Activated CD4-positive, alpha-beta T cell treated with anti-CD3 and anti-CD28 coated beads, Interleukin-2, amount 10 ng/mL, durations not matched to agents 7 days and 5 days (primary cell): ENCODE measurements at regions not wholly inside any gene's neighbourhood (a gene's known extent, or its start where the extent isn't known, plus 50 kb on each side); places are given as distances from the start of the nearest gene placed in this dataset.

ENCODE experiments used
- CTCF ChIA-PET: fragments of 350-600 bp; sonication (Branson Sonifier 250); formaldehyde crosslinking; loops from one replicate; lab custom pipeline; 2021; ENCODE audit warnings: antibody characterized with exemption; lab: Charles Lee
- POLR2A ChIA-PET: fragments of 350-600 bp; sonication (Branson Sonifier 250); formaldehyde crosslinking; loops from one replicate; lab custom pipeline; 2021; ENCODE audit warnings: antibody characterized with exemption; lab: Charles Lee
- DNase-seq: peaks from one replicate; pipeline ENCODE4 v3.0.0-alpha.2; 2020
- H3K27ac Mint-ChIP-seq: one replicate; pipeline ENCODE4 v1.8.0; 2021; ENCODE audit warnings: mild to moderate bottlenecking, moderate library complexity, mixed read lengths
- H3K27me3 Mint-ChIP-seq: one replicate; pipeline ENCODE4 v1.8.0; 2021; ENCODE audit warnings: mixed read lengths
- H3K36me3 Mint-ChIP-seq: one replicate; pipeline ENCODE4 v1.8.0; 2021; ENCODE audit warnings: low read depth, mixed read lengths
- H3K4me1 Mint-ChIP-seq: one replicate; pipeline ENCODE4 v1.8.0; 2021; ENCODE audit warnings: mixed read lengths
- H3K4me3 Mint-ChIP-seq: one replicate; pipeline ENCODE4 v1.8.0; 2021; ENCODE audit warnings: mild to moderate bottlenecking, moderate library complexity, mixed read lengths
- H3K9me3 Mint-ChIP-seq: one replicate; pipeline ENCODE4 v1.8.0; 2021; ENCODE audit warnings: mixed read lengths

DNA sequence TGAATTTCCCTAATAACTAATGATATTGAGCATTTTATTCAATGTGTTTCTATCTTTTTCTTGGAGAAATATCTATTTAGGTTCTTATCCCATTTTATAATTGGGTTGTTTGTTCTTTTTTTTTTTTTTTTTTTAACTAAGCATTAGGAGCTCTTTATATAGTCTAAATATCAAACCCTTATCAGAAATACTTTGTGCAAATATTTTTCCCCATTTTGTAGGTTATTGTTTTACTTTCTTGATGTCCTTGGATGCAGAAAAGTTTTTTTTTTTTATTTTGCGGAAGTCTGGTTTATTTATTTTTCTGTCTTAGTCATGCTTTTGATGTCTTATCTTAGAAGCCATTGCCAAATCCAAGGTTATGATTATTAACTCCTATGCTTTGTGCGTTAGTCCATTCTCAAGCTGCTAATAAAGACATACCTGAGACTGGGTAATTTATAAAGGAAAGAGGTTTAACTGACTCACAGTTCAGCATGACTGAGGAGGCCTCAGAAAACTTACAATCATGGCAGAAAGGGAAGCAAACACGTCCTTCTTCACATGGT lies 434.3 kb upstream of the TBX3 start:
- DNase-seq, result no peak
- CTCF ChIA-PET, result no interaction called here

DNA sequence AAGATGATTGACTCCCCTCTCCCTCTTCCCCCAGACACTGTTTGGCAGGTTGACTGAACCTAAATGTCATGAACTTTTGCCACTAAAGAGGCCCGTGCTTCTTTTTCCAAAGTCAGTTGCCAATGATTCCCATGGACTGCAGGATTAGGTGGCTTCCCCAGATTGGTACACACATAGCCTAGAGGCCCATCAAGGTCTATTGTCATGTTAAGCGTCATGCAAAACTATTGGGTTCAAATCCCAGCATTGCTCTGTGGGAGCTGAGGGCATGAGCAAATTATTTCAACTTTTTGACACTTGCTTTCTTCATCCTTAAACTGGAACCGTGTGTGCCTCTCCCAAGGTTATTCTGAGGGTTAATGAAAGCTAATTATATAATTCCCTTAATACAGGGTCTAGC lies 430.2 kb upstream of the TBX3 start:
- Mint-ChIP-seq H3K4me3 (no peak overlapping the region), H3K9me3 (peaks cover 3% of the 10 kb centered on the region), H3K27ac (no peak overlapping the region), H3K27me3 (no peaks in the 10 kb centered on the region), H3K36me3 (no peaks in the 10 kb centered on the region), H3K4me1 (no peaks in the 10 kb centered on the region)
- ChIA-PET POLR2A (no interaction called here), CTCF (no interaction called here)
- no peak for DNase-seq

More for the DNA sequence above, 434.3 kb upstream of the TBX3 start:
- POLR2A ChIA-PET, result no interaction called here
- H3K27ac Mint-ChIP-seq, result no peak overlapping the region
- no peak overlapping the region for H3K4me3 Mint-ChIP-seq
- no peaks in the 10 kb centered on the region for H3K36me3 Mint-ChIP-seq
- no peaks in the 10 kb centered on the region for H3K27me3 Mint-ChIP-seq
- no peaks in the 10 kb centered on the region for H3K4me1 Mint-ChIP-seq
- H3K9me3 Mint-ChIP-seq, result peaks cover 3% of the 10 kb centered on the region

DNA sequence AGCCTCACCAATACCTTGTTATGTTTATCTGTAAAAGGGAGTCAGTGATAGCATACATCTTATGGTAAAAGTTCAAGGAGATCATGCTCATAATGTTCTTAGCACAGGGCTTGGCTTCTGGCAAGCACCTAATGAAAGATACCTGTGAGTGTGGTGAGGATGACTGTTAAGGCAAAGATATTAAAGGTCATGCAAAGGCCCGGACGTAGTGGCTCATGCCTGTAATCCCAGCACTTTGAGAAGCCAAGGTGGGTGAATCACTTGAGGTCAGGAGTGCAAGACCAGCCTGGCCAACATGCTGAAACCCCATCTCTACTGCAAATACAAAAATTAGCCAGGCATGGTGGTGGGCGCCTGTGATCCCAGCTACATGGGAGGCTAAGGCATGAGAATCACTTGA lies 425.9 kb upstream of the TBX3 start:
- Mint-ChIP-seq H3K4me3 (no peak overlapping the region), H3K9me3 (no peaks in the 10 kb centered on the region), H3K4me1 (no peaks in the 10 kb centered on the region), H3K27me3 (no peaks in the 10 kb centered on the region), H3K27ac (no peak overlapping the region), H3K36me3 (no peaks in the 10 kb centered on the region)
- CTCF ChIA-PET, result interaction anchor here (0.6 kb wide), 1 partner anchor 100 kb away, joined by 3 read pairs; no protein-coding TSS in a partner anchor
- POLR2A ChIA-PET, result no interaction called here
- DNase-seq, result no peak

DNA sequence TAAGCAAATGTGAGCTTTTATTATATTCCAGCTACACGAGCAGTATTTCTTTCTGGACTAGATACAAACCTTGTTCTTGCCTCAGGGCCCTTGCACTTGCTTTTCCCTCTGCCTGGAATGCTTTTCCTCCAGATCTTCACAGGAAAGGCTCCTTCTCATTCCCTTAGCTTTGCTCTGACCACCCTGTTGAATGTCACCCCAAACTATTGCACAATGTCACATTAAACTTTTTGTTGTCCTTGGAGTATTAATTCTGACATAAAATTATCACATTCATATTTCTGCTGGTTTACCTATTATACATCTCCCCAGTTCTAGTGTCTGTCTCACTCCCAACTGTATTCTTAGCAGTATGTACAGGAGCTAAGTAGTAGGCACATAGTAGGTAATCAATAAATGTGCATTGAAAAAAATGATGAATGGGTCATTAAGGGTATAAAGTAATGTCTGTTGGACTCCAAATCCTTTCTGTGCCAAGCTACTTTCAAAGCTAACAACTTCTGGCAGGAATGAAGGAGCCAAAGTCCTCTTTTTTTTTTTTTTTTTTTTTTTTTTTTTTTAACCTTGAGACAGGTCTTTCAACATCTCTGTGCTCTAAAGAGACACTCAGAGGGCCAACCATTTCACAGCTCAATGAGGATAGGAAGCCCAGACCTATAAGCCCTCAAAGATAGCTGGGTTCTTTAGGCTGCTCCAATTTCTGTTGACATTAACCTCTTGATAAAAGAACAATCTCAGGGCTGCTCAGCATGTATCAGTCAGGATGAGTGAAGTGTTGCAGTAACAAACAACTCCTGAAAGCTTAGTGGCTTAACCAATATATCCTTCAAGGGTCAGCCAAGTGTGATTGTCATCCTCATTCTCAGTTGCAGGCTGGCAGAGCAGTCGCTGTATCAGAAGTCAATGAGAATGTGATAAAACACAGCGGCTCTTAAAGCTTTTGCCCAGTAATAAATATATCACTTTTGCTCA lies 424.4 kb upstream of the TBX3 start:
- DNase-seq, result no peak
- POLR2A ChIA-PET, result no interaction called here

DNA sequence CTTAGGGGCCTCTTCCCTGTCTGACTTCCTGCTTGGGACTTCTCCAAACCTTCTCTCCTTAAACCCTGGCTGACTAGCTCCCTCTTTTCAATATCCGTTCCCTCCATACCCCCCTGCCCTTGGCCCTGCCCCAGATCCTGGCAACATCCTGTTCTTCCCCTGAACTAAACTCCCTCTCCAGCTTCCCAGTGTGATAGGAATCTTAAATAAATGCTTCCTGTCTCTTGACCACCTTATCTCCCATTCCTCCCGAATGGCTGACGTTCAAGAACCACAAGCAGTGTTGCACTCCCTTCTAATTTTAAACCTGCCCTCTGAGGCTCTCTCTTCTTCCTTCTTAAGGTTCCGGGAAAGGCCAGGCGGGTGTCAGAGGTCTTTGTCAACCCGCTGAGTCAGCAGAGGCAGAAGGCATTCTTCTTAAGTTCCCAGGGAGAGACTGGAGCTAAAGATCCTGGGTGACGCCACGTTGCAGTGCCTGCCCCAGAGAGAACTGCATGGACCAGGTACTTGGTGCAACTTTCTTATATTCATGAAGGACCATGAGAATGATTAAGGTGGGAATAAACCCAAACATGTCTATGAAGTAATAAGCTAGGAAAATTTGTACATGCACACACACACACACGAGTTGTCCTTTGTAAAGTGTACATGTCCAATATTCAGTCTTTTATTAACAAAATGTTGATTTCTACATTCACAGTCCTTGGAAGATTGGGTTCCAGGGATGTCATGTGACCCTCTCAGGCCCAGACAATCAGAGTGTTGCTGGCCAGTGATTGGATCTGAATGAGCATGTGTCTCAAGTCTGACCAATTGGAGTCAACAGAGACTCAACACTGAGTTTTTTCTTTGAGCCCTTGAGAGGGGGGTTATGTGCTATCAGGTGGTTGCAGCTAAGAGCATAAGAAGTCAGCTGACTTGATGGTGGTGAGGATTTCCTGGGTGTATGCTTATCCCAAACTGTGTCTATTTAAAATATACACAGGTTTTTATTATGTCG lies 420.2 kb upstream of the TBX3 start:
- no peaks in the 10 kb centered on the region for H3K4me1 Mint-ChIP-seq
- CTCF ChIA-PET, result interaction anchor here (0.7 kb wide), 1 partner anchor 776 kb away, joined by 3 read pairs; no protein-coding TSS in a partner anchor
- H3K27ac Mint-ChIP-seq, result no peak overlapping the region
- no peaks in the 10 kb centered on the region for H3K36me3 Mint-ChIP-seq
- no peaks in the 10 kb centered on the region for H3K9me3 Mint-ChIP-seq
- no peak for DNase-seq
- H3K27me3 Mint-ChIP-seq, result no peaks in the 10 kb centered on the region
- POLR2A ChIA-PET, result interaction anchor here (0.6 kb wide), 1 partner anchor 173 kb away, joined by 3 read pairs; no protein-coding TSS in a partner anchor
- no peak overlapping the region for H3K4me3 Mint-ChIP-seq

More for the DNA sequence above, 424.4 kb upstream of the TBX3 start:
- no peaks in the 10 kb centered on the region for H3K36me3 Mint-ChIP-seq
- H3K4me3 Mint-ChIP-seq, result no peak overlapping the region
- H3K4me1 Mint-ChIP-seq, result no peaks in the 10 kb centered on the region
- H3K9me3 Mint-ChIP-seq, result no peaks in the 10 kb centered on the region
- H3K27me3 Mint-ChIP-seq, result no peaks in the 10 kb centered on the region
- CTCF ChIA-PET, result no interaction called here
- no peak overlapping the region for H3K27ac Mint-ChIP-seq

DNA sequence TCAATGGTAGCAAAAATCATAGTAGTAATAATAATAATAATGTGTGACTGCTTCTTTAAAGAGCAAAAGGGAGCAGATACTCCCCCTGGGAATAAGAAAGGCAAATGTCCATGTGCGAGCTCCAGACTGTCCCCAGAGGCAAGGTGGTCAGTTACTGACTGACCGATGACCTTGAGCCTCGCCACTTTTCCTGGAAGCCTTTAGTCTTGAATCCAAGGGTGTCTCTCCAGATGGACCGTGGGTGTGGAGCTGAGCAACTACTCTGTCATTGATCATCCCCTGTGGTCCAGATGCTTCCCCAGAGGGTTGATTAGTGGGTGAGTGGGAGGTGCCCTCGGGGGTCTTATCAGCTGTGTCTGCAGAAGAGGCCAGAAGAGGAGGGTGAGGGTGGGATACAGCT lies 418.5 kb upstream of the TBX3 start:
- Mint-ChIP-seq H3K4me3 (no peak overlapping the region), H3K27ac (no peak overlapping the region), H3K4me1 (no peaks in the 10 kb centered on the region), H3K36me3 (no peaks in the 10 kb centered on the region), H3K9me3 (peaks cover 2% of the 10 kb centered on the region), H3K27me3 (no peaks in the 10 kb centered on the region)
- no peak for DNase-seq
- ChIA-PET CTCF (interaction anchor here (0.7 kb wide), 1 partner anchor 361 kb away, joined by 3 read pairs; no protein-coding TSS in a partner anchor), POLR2A (no interaction called here)

DNA sequence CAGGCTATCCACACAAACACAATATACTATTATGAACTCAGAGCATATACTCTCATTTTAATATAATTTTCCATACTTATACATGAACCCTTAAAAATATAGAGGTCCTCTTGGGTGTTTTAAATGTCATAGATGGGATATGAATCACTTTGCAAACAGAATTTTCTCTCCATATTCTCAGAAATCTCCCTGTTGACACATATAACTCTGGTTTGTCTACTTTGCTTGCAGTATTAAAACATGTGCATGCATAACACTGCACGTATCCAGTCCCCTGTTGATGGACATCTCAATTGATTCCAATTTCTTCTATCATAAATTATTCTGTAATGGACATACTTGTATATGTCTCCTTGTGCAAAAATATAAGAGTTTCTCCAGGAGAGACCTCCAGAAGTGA lies 417.5 kb upstream of the TBX3 start:
- Mint-ChIP-seq H3K27me3 (no peaks in the 10 kb centered on the region), H3K9me3 (peaks cover 4% of the 10 kb centered on the region), H3K4me1 (no peaks in the 10 kb centered on the region), H3K36me3 (no peaks in the 10 kb centered on the region), H3K4me3 (no peak overlapping the region), H3K27ac (no peak overlapping the region)
- no peak for DNase-seq
- CTCF ChIA-PET, result interaction anchor here (0.6 kb wide), 1 partner anchor 699 kb away, joined by 3 read pairs; no protein-coding TSS in a partner anchor
- POLR2A ChIA-PET, result no interaction called here

DNA sequence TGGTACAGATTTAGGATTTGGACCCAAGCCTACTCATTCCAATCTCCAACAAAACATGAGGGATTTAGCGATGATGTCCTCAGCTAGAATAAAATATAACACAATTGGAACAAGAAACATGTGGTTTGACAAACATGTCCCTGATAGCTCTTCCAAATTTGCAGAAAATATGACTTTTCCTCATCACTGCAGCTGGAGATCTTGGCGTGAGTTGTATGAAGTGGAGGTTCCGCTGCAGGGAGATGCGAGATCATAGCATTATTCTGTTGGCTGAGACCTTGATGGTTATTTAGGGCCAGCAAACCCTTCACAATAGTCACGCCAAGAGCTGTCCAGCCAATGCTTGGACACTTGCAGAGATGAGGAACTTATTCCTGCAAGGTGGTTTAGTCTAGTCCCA lies 413.4 kb upstream of the TBX3 start:
- H3K9me3 Mint-ChIP-seq, result peaks cover 8% of the 10 kb centered on the region
- no peak overlapping the region for H3K4me3 Mint-ChIP-seq
- no peak overlapping the region for H3K27ac Mint-ChIP-seq
- H3K27me3 Mint-ChIP-seq, result no peaks in the 10 kb centered on the region
- no peaks in the 10 kb centered on the region for H3K36me3 Mint-ChIP-seq
- DNase-seq, result no peak
- ChIA-PET CTCF (no interaction called here), POLR2A (no interaction called here)
- no peaks in the 10 kb centered on the region for H3K4me1 Mint-ChIP-seq

DNA sequence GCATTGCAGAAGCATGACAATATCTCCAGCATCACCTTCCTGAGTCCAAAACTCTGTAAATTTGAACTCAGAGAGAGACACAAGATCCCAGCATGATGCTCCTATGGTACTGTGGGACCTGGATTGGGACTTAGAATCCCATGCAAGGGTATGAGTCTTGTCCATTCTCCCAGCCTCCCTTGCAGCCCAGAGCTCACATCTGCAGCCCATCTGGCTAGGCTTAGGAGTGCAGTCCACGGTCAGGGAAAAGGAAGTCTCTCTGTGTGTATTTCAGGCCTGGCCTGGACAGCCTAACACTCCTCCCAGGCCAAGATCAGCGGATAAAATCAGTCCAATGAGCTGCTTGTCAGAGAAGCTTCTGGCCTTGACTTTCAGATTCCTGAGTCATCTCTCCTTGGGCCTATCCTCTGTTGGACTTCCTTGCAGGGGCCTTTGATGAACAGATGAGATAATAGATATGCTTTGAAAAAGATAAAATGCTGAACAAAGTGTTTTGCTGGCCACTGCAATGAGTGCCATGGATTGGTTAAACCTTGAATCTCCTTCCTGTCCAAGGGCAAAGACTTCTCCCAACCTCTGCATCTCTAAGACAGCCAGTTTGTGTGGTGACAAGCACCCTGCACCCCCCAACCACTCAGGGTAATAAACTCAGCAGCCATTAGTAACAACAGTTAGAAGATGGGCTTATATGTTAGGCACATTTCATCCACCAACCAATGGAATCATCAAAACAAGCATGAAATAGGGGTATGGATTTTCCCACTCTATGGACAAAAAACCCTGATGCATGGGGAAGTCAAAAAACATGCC lies 412.8 kb upstream of the TBX3 start:
- peaks cover 8% of the 10 kb centered on the region for H3K9me3 Mint-ChIP-seq
- ChIA-PET POLR2A (no interaction called here), CTCF (no interaction called here)
- no peak for DNase-seq
- no peak overlapping the region for H3K4me3 Mint-ChIP-seq
- no peaks in the 10 kb centered on the region for H3K27me3 Mint-ChIP-seq
- no peak overlapping the region for H3K27ac Mint-ChIP-seq
- H3K4me1 Mint-ChIP-seq, result no peaks in the 10 kb centered on the region
- H3K36me3 Mint-ChIP-seq, result no peaks in the 10 kb centered on the region

DNA sequence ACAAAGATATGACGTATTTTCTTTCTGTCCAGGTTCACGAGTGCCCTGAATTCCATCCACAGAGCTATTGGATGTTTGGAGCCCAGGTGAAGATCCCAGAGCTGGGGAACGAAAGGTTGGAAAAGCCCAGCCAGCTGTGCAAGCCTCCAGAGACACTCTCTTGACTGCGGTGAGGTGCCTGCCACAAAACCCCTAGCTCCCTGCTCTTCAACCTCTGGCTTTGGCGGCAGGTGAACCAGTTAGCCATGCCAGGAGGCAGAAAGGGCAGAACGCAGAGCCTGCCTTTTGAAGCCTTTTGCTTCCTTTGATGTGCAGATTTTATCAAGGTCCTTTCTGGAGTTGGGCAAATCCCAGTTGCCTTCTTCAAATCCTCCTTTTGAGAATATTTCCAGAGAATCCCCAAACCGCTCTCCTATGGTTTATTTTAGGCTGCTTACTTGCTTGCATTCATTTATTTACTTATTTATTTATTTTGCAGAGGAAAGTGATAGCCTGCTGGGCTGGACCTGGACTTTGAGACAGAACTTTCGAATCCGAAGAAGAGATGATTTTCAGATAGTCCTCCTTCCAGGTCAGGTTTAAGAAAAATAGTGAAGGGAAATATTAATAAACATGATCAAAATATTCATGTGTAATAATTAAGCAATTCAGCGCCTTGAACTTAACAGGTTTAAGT lies 411.2 kb upstream of the TBX3 start:
- POLR2A ChIA-PET, result no interaction called here
- no peak for DNase-seq
- CTCF ChIA-PET, result no interaction called here
- Mint-ChIP-seq H3K9me3 (peaks cover 8% of the 10 kb centered on the region), H3K36me3 (no peaks in the 10 kb centered on the region), H3K4me1 (no peaks in the 10 kb centered on the region), H3K27me3 (no peaks in the 10 kb centered on the region), H3K4me3 (no peak overlapping the region), H3K27ac (no peak overlapping the region)

DNA sequence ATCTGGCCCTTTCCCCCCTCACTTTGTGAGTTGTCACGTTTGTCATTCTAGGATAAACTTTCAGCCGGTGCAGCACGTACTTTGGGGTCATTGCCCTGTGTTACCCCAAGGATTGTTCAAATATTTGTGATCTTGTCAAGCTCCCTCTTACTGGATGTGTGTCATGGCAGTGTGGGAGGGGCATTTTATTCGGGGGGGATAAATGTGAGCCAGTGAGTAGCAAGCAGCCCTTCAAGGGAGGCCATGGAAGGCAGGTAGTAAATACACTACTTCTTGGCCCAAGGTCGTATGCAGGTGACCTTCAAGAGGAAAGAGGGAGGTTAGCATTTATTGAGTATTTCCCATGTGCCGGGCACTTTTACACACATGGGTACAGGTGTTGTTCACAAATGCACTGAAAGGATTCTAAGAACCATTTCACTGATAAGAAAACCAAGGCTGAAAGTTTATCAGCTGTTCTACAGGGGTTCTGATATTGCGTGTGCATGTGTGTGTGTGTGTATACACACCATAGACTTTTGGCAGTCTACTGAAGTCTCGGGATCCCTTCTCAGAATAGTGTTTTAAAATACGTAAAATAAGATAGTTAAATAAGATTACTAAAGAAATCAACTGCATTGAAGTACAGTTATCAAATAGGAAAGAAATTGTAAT lies 410.3 kb upstream of the TBX3 start:
- H3K4me1 Mint-ChIP-seq, result no peaks in the 10 kb centered on the region
- no peak overlapping the region for H3K4me3 Mint-ChIP-seq
- no peak for DNase-seq
- no peak overlapping the region for H3K27ac Mint-ChIP-seq
- no peaks in the 10 kb centered on the region for H3K27me3 Mint-ChIP-seq
- H3K36me3 Mint-ChIP-seq, result no peaks in the 10 kb centered on the region
- H3K9me3 Mint-ChIP-seq, result peaks cover 8% of the 10 kb centered on the region
- POLR2A ChIA-PET, result no interaction called here
- CTCF ChIA-PET, result interaction anchor here (0.6 kb wide), 1 partner anchor 18 kb away, joined by 3 read pairs; no protein-coding TSS in a partner anchor
